Aorta (tissue), 5 donors: ENCODE measurements at regions not wholly inside any gene's neighbourhood (a gene's known extent, or its start where the extent isn't known, plus 50 kb on each side); places are given as distances from the start of the nearest gene placed in this dataset.

Source experiments
- ATAC-seq: fragments of 200-7000 bp; cut with Tn5 transposase; one replicate; pipeline ENCODE4 v1.9.1; 2022; ENCODE audit warnings: moderate library complexity; ENCODE audit not compliant: low FRiP score
- DNase-seq, 2 donors: peaks; one replicate each; pipeline ENCODE4 v3.0.0-alpha.2; 2020
- H3K27ac ChIP-seq, 2 donors: one replicate each; pipeline ENCODE4 v1.5.1; 2013; ENCODE audit warnings: low read length in 2 of 2, mild to moderate bottlenecking in 2 of 2, moderate library complexity in 2 of 2, control low read depth in 1 of 2, inconsistent platforms in 1 of 2, low read depth in 1 of 2
- H3K27me3 ChIP-seq, 2 donors: one replicate each; pipeline ENCODE4 v1.6.1; 2013; ENCODE audit warnings: control low read depth in 1 of 2, low read length in 1 of 2, mild to moderate bottlenecking in 1 of 2, moderate library complexity in 1 of 2; ENCODE audit not compliant: insufficient read depth in 2 of 2, control insufficient read depth in 1 of 2
- H3K36me3 ChIP-seq, 2 donors: one replicate each; pipeline ENCODE4 v1.6.1; 2013; ENCODE audit warnings: control low read depth in 1 of 2, low read length in 1 of 2, mild to moderate bottlenecking in 1 of 2; ENCODE audit not compliant: insufficient read depth in 2 of 2, control insufficient read depth in 1 of 2
- H3K4me1 ChIP-seq, 2 donors: one replicate each; pipeline ENCODE4 v1.6.1; 2013; ENCODE audit warnings: low read length in 2 of 2, control low read depth in 1 of 2, mild to moderate bottlenecking in 1 of 2, moderate library complexity in 1 of 2; ENCODE audit not compliant: insufficient read depth in 2 of 2, control insufficient read depth in 1 of 2
- H3K4me3 ChIP-seq, 2 donors: one replicate each; pipeline ENCODE4 v1.5.1; 2013; ENCODE audit warnings: low read length in 2 of 2, control low read depth in 1 of 2, mild to moderate bottlenecking in 1 of 2
- H3K9me3 ChIP-seq: one replicate; pipeline ENCODE4 v1.6.1; 2013; ENCODE audit warnings: mild to moderate bottlenecking, low read length; ENCODE audit not compliant: control insufficient read depth
- WGBS, 2 donors: extraction: QIAGEN DNeasy Blood & Tissue Kit; methylation state at CpG; one replicate each; pipeline ENCODE4 v1.1.7; 2013; 5-methylcytosine and 5-hydroxymethylcytosine counted together
- intact Hi-C, 2 donors: fragments of 100-400 bp; cut with DNase I; formaldehyde crosslinking; loops; one replicate each; pipeline versions ENCODE4 v1.14.2 to v1.15.0; 2022
- donor health status: healthy with polysubstance abuse.
- donor health status: Bipolar disorder and iron deficiency.
- donor health status: DM: no; HTN: no; CAD: no.
- donor health status: DM: no; HTN: no; CAD: no.
- donor health status: DM: yes; HTN: yes; CAD: no.

GRCh38 chr2:239679755-239680154 is 278.9 kb upstream of the HDAC4 start:
- intact Hi-C loops: no loop called here
- no peak for ATAC-seq
- Histone ChIP-seq H3K9me3 (peaks cover 2% of the 10 kb centered on the region), H3K27me3 (no peaks in the 10 kb centered on the region), H3K36me3 (no peaks in the 10 kb centered on the region), H3K4me3 (no peak overlapping the region), H3K4me1 (no peaks in the 10 kb centered on the region), H3K27ac (no peak overlapping the region)
- WGBS, 2 donors: 92 to 93% methylated on average over 1 of the region's 1 CpG
- DNase-seq: no peak

- ATAC-seq (no peak), DNase-seq (no peak)
- no peaks in the 10 kb centered on the region for H3K4me1 ChIP-seq
- H3K4me3 ChIP-seq: no peak overlapping the region
- H3K9me3 ChIP-seq: peaks cover 2% of the 10 kb centered on the region
- intact Hi-C loops: no loop called here
- H3K27ac ChIP-seq: no peak overlapping the region
- no peaks in the 10 kb centered on the region for H3K27me3 ChIP-seq
- no peaks in the 10 kb centered on the region for H3K36me3 ChIP-seq
- WGBS, 2 donors: 94 to 95% methylated on average over 22 of the region's 22 CpGs
These were observed 278.0 kb upstream of the HDAC4 start for GRCh38 chr2:239678666-239679296.

DNA sequence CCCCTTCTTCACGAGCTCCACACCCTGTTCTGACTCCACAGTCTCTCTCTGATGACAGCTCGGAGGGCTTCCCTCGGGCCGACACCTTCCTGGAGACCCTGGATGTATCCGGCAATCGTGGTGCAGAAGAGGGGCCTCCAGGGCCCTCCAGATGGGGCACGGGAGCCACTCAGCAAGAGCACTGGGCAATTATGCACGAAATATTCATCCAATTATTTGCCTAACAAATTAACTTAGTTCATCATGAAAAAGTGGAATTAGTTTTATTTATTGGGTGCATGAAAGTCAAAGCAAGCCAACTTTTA is 277.3 kb upstream of the HDAC4 start:
- no peaks in the 10 kb centered on the region for H3K4me1 ChIP-seq
- peaks cover 1% of the 10 kb centered on the region for H3K9me3 ChIP-seq
- ATAC-seq: no peak
- DNase-seq: no peak
- no peak overlapping the region for H3K4me3 ChIP-seq
- H3K36me3 ChIP-seq: no peaks in the 10 kb centered on the region
- no peaks in the 10 kb centered on the region for H3K27me3 ChIP-seq
- 93 to 94% methylated on average over 8 of the region's 8 CpGs for WGBS, 2 donors
- intact Hi-C loops: no loop called here
- no peak overlapping the region for H3K27ac ChIP-seq

GRCh38 chr2:239677453-239678185 is 276.8 kb upstream of the HDAC4 start:
- ATAC-seq (peak; percentile 9), DNase-seq (no peak)
- no peaks in the 10 kb centered on the region for H3K36me3 ChIP-seq
- H3K4me3 ChIP-seq: no peak overlapping the region
- H3K27ac ChIP-seq: no peak overlapping the region
- no peaks in the 10 kb centered on the region for H3K4me1 ChIP-seq
- H3K27me3 ChIP-seq: no peaks in the 10 kb centered on the region
- WGBS, 2 donors: 94 to 96% methylated on average over 21 of the region's 21 CpGs
- intact Hi-C loops: no loop called here
- no peaks in the 10 kb centered on the region for H3K9me3 ChIP-seq

DNA sequence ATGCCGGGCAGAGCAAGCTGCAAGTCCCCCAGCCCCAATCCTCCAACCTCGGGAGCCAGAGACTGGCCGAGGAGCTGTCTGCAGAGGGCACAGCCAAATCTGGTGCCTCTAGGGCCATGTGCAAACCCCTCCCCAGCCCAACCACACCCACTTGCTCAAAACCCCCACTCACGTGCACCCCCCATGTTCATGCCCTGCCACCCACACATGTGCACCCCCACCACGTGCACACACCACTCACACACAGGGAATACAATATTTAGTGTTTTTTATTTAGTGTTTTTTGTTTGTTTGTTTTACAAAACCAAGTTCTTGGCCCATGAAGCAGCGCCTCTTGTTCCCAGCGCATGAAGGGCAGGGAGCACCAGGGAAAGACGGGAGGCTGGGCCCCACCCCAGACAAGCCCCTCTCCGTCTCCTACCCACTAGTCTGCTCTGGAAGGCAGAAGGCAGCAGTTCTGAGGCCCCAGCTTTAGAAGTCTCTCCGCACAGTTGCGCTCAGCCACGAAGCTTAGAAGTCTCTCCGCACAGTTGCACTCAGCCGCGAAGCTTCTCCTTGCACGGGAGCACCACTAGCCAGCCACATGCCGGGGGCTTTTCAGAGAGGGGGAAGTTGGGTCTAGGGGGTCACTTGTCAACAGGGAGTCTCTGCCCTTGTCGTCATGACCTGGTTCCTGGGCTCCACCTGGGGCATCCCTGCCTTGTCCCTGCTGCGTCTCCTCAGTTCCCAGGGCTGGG is 276.1 kb upstream of the HDAC4 start:
- intact Hi-C loops: no loop called here
- Histone ChIP-seq H3K4me3 (no peak overlapping the region), H3K27me3 (no peaks in the 10 kb centered on the region), H3K9me3 (no peaks in the 10 kb centered on the region), H3K36me3 (no peaks in the 10 kb centered on the region), H3K4me1 (no peaks in the 10 kb centered on the region), H3K27ac (no peak overlapping the region)
- peak; percentile 24 for ATAC-seq
- whole genome bisulfite sequencing, 2 donors: 71 to 72% methylated on average over 19 of the region's 19 CpGs
- DNase-seq: no peak

- intact Hi-C loops: no loop called here
- Histone ChIP-seq H3K27me3 (no peaks in the 10 kb centered on the region), H3K9me3 (no peaks in the 10 kb centered on the region), H3K4me1 (no peaks in the 10 kb centered on the region), H3K36me3 (no peaks in the 10 kb centered on the region), H3K27ac (no peak overlapping the region), H3K4me3 (no peak overlapping the region)
- ATAC-seq (no peak), DNase-seq (no peak)
- 82% methylated on average over 21 to 22 of the region's 22 CpGs for WGBS, 2 donors
These were observed 275.3 kb upstream of the HDAC4 start for GRCh38 chr2:239675826-239676715.

- ATAC-seq (no peak), DNase-seq (no peak)
- intact Hi-C loops: no loop called here
- H3K4me1 ChIP-seq: no peaks in the 10 kb centered on the region
- no peaks in the 10 kb centered on the region for H3K27me3 ChIP-seq
- H3K27ac ChIP-seq: no peak overlapping the region
- no peak overlapping the region for H3K4me3 ChIP-seq
- H3K9me3 ChIP-seq: no peaks in the 10 kb centered on the region
- H3K36me3 ChIP-seq: no peaks in the 10 kb centered on the region
- WGBS, 2 donors: 93 to 94% methylated on average over 17 of the region's 17 CpGs
These were observed 274.4 kb upstream of the HDAC4 start for GRCh38 chr2:239674981-239675825.
